GM18909 (cell line): ENCODE measurements at regions not wholly inside any gene's neighbourhood (a gene's known extent, or its start where the extent isn't known, plus 50 kb on each side); places are given as distances from the start of the nearest gene placed in this dataset.
"Not testable (repeated sequence)": the region's sequence is repeated elsewhere in the genome, so short reads cannot be mapped to it uniquely, and the experiment has no call there.

Experiments
- ATAC-seq: cut with Tn5 transposase; IDR thresholded peaks from one replicate; pipeline ENCODE4 v1.9.1; 2021; ENCODE audit warnings: mild to moderate bottlenecking; ENCODE audit not compliant: unreplicated experiment, poor library complexity

DNA sequence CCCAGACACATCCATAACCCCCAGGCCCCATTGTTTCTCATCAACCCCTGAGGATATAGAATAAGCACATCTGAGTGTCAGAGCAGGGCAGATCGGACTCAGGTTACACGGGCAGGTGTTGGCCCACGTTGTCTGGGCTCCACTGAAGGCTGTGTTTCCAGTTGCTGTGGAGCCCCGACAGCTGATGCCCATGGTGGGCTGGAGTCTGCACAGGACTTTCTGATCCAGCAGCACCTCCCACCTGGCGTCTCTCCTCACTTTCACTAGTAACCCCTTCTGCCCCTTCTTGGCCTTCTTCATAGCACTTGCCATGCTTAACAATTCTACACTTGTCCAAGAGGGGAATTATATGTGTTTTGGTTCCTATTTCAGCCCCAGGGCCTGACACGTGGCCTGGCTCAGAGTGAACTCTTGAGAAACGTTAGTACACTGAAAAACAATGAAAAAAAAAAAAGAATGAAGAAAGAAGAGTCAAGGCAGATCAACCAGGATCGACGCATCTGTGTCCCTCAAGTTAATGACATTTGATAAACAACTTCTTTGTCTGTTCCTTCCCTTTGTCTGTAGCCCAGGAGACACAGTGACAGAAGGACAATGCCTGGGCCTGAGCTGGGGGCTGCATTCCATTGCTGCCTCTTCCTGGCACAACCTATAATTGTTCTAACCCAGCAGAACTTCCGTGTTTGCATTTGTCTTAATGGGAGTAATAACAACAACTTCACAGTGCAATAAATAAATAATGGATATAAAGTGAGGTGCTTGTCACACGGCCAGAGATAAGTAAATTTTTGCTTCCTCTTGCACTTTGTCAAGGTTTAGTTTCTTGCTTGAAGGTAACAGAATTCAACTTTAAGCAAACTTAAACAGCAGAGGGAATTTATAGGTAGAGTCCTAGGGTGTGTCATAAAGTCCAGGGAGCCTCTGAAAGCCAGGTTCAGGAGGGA lies 224.2 kb upstream of the SSTR4 start:
- no peak for ATAC-seq

DNA sequence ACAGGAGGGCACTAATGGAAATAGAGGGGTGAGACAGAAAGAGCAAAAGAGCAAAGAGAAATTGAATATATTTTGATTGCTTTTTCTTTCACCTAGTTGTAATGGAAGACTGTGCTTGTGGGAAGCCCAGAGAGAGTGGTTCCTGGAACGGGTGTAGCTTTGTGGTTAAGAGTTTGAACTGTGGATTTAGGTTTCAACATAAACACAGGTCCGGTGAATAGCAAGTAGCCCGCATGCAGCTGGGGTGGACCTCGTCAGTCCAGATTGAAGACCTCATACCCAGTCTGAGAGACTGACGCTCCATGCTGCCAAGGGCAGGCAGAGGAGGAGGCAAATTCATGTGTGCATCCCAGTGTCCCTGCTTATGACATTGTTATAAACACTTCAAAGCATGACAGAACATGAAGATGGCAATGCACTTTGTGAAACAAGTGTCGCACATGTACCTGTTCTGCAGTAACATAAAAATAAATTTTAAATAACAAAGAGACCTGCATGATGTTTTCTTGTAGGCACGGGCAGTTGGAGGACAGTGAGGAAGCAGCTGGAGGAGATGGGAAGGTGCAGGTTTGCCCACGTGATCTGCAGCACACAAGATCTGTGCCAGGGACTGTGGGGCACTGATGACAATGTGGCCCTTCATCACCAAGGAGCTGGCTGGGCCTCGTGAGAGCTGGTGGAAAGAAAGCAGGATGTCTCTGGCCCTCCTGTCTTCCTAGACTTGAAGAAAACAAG lies 220.5 kb upstream of the SSTR4 start:
- ATAC-seq: no peak

DNA sequence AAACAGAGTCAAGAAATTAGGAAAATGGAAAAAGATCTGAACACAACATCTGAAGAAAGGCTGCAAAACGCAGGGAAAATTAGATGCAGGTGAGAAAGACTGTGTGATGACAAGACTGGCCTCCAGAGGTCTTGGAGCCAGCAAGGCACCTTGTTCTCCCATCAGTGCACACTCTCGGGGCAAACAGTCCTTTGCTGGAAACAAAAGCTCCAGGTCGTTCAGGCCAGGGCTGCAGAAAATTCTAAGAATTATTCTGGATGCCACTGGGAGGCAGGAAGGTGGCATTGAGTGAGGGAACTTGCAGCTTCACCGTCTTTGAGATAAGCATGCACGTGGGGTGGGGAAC lies 219.9 kb upstream of the SSTR4 start:
- no peak for ATAC-seq

GRCh38 chr20:22815603-22816315 lies 219.4 kb upstream of the SSTR4 start:
- no peak for ATAC-seq

GRCh38 chr20:22818636-22819035 lies 216.5 kb upstream of the SSTR4 start:
- no peak for ATAC-seq

DNA sequence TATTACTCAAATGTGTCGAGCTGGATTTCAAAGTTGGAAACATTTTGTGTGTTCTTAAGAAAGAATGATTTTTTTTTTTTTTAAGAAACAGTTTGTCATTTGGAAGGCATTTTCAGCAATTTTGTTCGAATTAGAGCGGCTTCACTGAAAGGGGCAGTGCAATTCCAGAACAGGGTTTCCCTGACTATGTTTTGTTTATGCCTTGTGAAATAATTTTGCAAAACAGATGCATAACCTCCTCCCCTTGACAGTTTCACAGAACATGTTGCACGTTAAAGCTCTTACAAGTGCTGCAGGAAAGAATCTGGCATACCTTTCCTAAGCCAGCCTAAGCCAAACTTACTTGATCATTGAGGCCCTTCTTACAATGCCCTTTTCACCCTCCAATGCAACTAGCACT lies 216.0 kb upstream of the SSTR4 start:
- ATAC-seq: no peak

DNA sequence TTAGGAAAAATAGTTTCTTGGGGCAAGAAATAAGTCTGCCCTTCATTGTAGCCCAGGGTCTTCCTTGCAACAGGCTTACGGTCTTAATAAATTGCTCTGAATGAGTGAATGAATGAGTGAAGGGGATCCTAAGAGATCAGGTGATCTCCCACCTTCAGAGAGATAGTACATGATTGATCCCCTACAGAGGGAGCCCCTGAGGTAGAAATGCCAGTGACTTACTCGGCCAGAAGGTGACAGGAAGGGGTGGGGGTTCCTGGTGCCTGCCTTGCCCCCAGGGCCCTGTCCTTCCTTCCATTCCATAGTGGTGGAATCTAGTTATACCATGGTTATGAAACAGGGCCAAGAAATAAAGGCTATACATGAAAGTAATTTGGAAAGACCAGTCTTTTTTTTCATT lies 215.3 kb upstream of the SSTR4 start:
- no peak for ATAC-seq

DNA sequence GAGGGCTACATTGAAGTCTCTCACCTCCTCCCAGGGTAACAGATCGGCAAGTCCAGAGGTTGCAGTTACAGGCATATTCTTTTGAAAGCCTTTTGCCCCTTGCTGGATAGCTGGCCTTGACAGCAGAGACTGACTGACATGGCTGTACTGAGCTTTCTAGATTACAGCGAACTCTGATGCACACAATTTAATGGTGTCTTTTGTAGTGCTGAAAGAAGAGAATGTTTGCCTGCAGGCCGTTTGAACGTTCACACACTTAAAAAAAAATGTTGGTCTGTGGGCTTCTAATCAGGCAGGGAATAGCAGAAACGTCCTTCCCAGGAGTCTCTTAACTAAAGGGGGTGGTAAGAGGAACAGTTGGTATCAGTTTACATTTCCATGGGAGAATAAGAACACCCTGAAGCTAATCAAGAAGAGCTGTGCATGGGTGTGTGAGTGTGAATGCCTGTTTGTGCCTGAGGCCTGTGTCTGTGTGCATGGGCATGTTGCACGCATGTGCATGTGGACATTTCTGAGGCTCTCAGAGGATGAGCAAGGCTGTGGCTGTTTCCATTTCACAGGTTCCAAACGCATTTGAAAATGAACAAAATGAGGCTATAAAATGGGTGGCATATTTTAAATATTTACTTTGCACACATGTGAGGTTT lies 213.9 kb upstream of the SSTR4 start:
- ATAC-seq: no peak

DNA sequence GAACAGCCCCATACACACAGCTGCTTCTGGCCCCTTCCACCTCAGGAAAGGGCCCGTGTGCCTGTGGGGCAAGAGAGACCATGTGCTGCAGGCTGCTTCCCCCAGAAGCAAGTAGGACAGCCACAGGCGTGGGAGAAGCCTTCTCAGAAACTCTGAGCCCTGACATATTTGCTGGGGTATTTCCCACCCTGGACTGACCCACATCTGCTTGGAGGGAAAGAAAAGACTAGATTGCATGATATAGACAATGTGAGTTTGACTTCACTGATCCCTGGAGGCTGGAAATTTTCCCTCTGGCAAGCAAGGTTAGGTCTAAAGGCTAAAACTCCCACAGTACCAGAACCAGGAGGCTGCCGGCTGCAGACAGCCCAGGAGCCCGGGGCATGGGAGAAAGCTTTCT lies 213.3 kb upstream of the SSTR4 start:
- no peak for ATAC-seq

GRCh38 chr20:22823119-22823518 lies 212.0 kb upstream of the SSTR4 start:
- no peak for ATAC-seq

DNA sequence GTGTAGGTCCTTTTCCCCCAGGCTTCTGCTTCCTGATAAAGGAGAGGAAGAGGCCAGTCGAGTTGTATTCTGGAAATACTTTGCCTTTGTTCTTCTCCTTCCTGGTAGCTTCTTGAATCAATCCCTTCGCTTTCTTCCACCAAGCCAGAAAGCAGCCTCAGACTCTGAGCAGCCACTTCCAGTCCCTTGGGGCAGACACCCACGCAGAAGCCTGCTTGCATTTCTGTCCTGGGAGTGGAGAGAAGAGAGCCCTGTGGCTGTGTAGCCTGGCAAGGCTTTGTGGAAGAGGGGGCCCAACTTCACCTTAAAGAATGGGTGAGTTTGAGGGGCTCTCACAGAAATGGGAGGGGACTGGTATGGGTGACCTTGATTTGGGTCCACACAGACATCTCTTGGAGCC lies 211.0 kb upstream of the SSTR4 start:
- no peak for ATAC-seq

DNA sequence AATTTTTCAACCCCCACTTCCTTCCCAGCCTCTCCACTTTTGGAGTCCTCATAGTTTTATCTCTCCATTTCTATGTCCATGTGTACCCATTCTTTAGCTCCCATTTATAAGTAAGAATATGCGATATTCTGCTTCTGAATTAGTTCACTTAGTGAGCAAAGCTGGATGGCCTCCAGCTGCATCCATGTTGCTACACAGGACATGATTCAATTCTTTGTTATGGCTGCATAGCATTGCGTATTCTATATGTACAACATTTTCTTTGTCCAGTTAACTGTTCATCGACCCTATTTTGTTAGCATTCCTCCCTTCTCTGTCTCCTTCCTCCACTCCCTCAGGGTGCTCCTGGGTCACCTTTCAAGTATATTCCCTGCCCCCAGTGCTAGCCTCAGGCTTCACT lies 210.0 kb upstream of the SSTR4 start:
- ATAC-seq: no peak

- ATAC-seq: no peak
Observed at GRCh38 chr20:22825546-22825945, 209.6 kb upstream of the SSTR4 start.

DNA sequence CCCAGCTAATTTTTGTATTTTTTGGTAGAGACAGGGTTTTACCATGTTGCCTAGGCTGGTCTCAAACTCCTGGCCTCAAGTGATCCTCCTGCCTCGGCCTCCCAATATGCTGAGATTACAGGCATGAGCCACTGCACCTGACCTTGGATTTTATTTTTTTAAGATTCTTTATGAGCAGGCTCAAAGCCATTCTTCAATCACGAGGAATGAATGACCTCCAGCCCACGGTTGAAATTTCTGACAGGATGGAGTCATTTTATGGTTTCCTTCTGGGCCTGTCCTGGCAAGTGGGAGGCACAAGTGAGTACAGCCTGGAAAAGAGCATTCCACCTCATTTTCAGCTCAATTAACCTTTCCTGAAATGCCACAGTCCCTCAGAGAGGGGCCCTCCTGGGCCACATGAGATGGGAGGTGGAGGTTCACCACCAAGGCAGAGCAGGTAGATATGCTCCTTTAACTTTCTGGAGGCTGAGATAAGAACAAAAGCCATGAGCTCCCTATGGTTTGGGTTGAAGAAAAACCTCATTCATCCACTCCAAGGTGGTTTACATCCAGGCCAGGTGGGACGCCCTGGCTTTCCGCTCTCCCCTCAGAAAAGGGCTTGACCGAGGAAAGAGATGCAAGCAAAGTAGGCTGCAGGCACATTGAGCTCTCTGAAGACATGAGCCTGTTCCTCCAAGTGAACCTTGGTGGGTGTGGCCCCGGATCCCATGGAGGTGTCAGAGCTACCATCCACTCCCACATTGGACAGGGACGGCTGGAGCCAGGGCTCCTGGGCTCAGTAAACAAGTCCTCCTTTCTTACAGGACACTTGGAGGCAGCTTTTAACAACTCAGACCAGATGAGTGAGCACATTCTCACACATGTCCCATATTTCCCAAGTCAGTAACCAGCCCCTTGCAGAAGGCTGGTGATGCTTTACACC lies 208.5 kb upstream of the SSTR4 start:
- no peak for ATAC-seq

- no peak for ATAC-seq
Observed at GRCh38 chr20:22827916-22828315, 207.2 kb upstream of the SSTR4 start.

DNA sequence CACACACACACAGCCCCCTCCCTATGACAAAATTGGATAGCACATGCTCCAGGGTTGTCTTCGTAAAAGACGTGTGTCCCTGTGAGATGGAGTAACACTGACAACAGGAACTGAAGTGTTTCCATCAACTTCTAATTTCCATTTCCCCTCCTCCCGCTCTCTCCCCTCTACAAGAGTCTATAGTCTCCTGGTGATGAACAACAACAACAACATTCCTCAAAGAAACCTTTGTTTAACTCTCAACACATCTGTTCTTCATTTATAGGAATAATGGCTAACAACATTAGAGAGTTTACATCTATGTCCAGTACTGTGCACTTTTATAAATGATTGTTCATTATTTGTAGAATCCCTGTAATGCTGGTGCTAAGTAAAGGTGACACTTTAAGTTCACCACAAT lies 205.8 kb upstream of the SSTR4 start:
- no peak for ATAC-seq

DNA sequence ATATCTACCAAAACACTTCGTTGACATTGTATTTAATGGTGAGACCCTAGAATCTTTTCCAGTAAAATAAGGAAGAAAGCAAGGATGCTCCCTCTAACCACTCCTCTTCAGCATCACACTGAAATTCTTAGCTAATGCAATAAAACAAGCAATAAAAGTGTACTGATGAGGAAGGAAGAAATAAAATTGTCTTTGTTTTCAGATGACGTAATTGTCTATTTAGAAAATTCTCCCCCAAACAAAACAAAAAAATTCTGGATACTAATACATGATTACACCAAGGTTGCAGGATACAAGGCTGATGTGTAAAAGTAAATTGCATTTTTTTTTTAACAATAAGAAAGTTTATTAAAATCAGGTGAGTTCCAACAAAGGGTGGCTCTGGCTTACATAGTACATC lies 205.0 kb upstream of the SSTR4 start:
- no peak for ATAC-seq

DNA sequence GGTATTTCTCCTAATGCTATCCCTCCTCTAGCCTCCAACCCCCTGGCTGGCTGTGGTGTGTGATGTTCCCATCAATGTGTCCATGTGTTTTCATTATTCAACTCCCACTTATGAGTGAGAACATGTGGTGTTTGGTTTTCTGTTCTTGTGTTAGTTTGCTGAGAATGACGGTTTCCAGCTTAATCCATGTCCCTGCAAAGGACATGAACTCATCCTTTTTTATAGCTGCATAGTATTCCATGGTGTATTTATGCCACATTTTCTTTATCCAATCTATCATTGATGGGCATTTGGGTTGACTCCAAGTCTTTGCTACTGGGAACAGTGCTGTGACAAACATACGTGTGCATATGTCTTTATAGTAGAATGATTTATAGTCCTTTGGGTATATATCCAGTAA lies 204.4 kb upstream of the SSTR4 start:
- ATAC-seq: not testable (repeated sequence)

DNA sequence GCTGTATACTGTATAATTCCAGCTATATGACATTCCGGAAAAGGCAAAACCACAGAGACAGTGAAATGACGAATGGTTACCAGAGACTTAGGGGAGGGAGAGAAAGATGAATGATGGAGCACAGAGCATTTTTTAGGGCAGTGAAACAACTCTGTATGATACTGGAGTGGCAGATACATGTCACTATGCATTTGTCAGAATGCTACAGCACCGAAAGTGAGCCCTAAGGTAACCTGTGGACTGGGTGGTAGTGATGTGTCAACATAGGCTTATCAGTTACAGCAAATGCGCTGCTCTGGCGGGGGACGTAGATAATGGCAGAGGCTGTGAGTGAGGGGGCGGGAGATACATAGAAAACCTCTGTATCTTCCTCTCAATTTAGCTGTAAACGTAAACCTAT lies 201.3 kb upstream of the SSTR4 start:
- ATAC-seq: no peak
